ENCODE measurements at regions not wholly inside any gene's neighbourhood (a gene's known extent, or its start where the extent isn't known, plus 50 kb on each side); places are given as distances from the start of the nearest gene placed in this dataset.
A peak's percentile ranks its signal among the peaks of the same experiment; 100 is the strongest.

GRCh38 chrX:9147086-9147485, 113.2 kb upstream of the FAM9B start:
- TF ChIP-seq CTCF (IDR thresholded peaks at IDR 0.05): no peak
- TF ChIP-seq POLR2A (IDR thresholded peaks at IDR 0.05): no peak
- no peak for TF ChIP-seq EP300 (IDR thresholded peaks at IDR 0.05)
- TF ChIP-seq POLR2AphosphoS5 (IDR thresholded peaks at IDR 0.05): no peak
- DNase-seq: no peak
- H3K4me1 ChIP-seq: peaks cover 0 to 12% (median 10%) of the 10 kb centered on the region in 4 donors
- WGBS, 2 donors: 91 to 92% methylated on average over 5 of the region's 5 CpGs
- H3K27me3 ChIP-seq: no peaks in the 10 kb centered on the region
- intact Hi-C loops (cut with DNase I): no loop called here
- no peaks in the 10 kb centered on the region for H3K9me3 ChIP-seq
- H3K4me3 ChIP-seq: no peak overlapping the region
- H3K36me3 ChIP-seq: no peaks in the 10 kb centered on the region
- H3K27ac ChIP-seq: no peak overlapping the region

GRCh38 chrX:9147726-9148125, 113.8 kb upstream of the FAM9B start:
- DNase-seq: no peak
- Histone ChIP-seq H3K27me3 (no peaks in the 10 kb centered on the region), H3K4me3 (no peak overlapping the region), H3K9me3 (no peaks in the 10 kb centered on the region), H3K36me3 (no peaks in the 10 kb centered on the region), H3K4me1 (peaks cover 0 to 12% (median 10%) of the 10 kb centered on the region in 4 donors), H3K27ac (peak overlapping the region in 2 of 4 donors; percentile 0 to 56)
- 55 to 66% methylated on average over 7 of the region's 7 CpGs for WGBS, 2 donors
- TF ChIP-seq POLR2AphosphoS5 (IDR thresholded peaks at IDR 0.05): no peak
- no peak for TF ChIP-seq EP300 (IDR thresholded peaks at IDR 0.05)
- no peak for TF ChIP-seq POLR2A (IDR thresholded peaks at IDR 0.05)
- TF ChIP-seq CTCF (IDR thresholded peaks at IDR 0.05): no peak
- intact Hi-C loops (cut with DNase I): no loop called here

GRCh38 chrX:9148615-9149399, 114.9 kb upstream of the FAM9B start:
- Histone ChIP-seq H3K27ac (peak overlapping the region in 3 of 4 donors; percentile 0 to 56 (median 27)), H3K27me3 (no peaks in the 10 kb centered on the region), H3K36me3 (no peaks in the 10 kb centered on the region), H3K4me1 (peaks cover 0 to 12% (median 10%) of the 10 kb centered on the region in 4 donors), H3K9me3 (no peaks in the 10 kb centered on the region), H3K4me3 (no peak overlapping the region)
- intact Hi-C loops (cut with DNase I): no loop called here
- no peak for DNase-seq
- 61% methylated on average over 9 of the region's 9 CpGs for WGBS, 2 donors
- no peak for TF ChIP-seq POLR2AphosphoS5 (IDR thresholded peaks at IDR 0.05)
- no peak for TF ChIP-seq POLR2A (IDR thresholded peaks at IDR 0.05)
- no peak for TF ChIP-seq CTCF (IDR thresholded peaks at IDR 0.05)
- no peak for TF ChIP-seq EP300 (IDR thresholded peaks at IDR 0.05)

- no peak for DNase-seq
- no peaks in the 10 kb centered on the region for H3K36me3 ChIP-seq
- no peaks in the 10 kb centered on the region for H3K27me3 ChIP-seq
- peaks cover 0 to 12% (median 10%) of the 10 kb centered on the region in 4 donors for H3K4me1 ChIP-seq
- intact Hi-C loops (cut with DNase I): no loop called here
- TF ChIP-seq CTCF (IDR thresholded peaks at IDR 0.05) (no peak), EP300 (IDR thresholded peaks at IDR 0.05) (no peak), POLR2AphosphoS5 (IDR thresholded peaks at IDR 0.05) (no peak), POLR2A (IDR thresholded peaks at IDR 0.05) (no peak)
- H3K27ac ChIP-seq: peak overlapping the region in 2 of 4 donors; percentile 27 to 56
- 59 to 80% methylated on average over 8 of the region's 8 CpGs for WGBS, 2 donors
- H3K9me3 ChIP-seq: no peaks in the 10 kb centered on the region
- H3K4me3 ChIP-seq: no peak overlapping the region
Observed at GRCh38 chrX:9149501-9150245, 115.7 kb upstream of the FAM9B start.
